Nephron progenitor cell (in vitro differentiated cells): ENCODE measurements at regions not wholly inside any gene's neighbourhood (a gene's known extent, or its start where the extent isn't known, plus 50 kb on each side); places are given as distances from the start of the nearest gene placed in this dataset.
"Not testable (repeated sequence)": the region's sequence is repeated elsewhere in the genome, so short reads cannot be mapped to it uniquely, and the experiment has no call there.

Experiments
- DNase-seq: peaks from one replicate; pipeline ENCODE4 v3.0.0; 2021
- H3K27ac Mint-ChIP-seq: 2 replicates; pipeline ENCODE4 v1.8.0; 2021; ENCODE audit warnings: mild to moderate bottlenecking, moderate library complexity, mixed read lengths
- H3K27me3 Mint-ChIP-seq: 2 replicates; pipeline ENCODE4 v1.8.0; 2021; ENCODE audit warnings: mild to moderate bottlenecking, low read depth, mixed read lengths; ENCODE audit not compliant: poor library complexity
- H3K36me3 Mint-ChIP-seq: 2 replicates; pipeline ENCODE4 v1.8.0; 2021; ENCODE audit warnings: low read depth, mixed read lengths
- H3K4me1 Mint-ChIP-seq: 2 replicates; pipeline ENCODE4 v1.8.0; 2021; ENCODE audit warnings: mixed read lengths
- H3K4me3 Mint-ChIP-seq: 2 replicates; pipeline ENCODE4 v1.8.0; 2021; ENCODE audit warnings: mild to moderate bottlenecking, moderate library complexity, mixed read lengths
- H3K9me3 Mint-ChIP-seq: 2 replicates; pipeline ENCODE4 v1.8.0; 2021; ENCODE audit warnings: mild to moderate bottlenecking, moderate library complexity, mixed read lengths
- TF ChIP-seq, protein P1 (sequence below): fragments of 200-600 bp; sonication (generic); IDR thresholded peaks from 2 replicates; pipeline ENCODE4 v1.5.0; 2021; ENCODE audit warnings: antibody characterized with exemption

- Mint-ChIP-seq H3K27me3 (no peaks in the 10 kb centered on the region), H3K36me3 (peaks cover 51% of the 10 kb centered on the region), H3K4me3 (no peak overlapping the region), H3K9me3 (peaks cover 56% of the 10 kb centered on the region), H3K27ac (no peak overlapping the region), H3K4me1 (no peaks in the 10 kb centered on the region)
- TF ChIP-seq, protein P1, sequence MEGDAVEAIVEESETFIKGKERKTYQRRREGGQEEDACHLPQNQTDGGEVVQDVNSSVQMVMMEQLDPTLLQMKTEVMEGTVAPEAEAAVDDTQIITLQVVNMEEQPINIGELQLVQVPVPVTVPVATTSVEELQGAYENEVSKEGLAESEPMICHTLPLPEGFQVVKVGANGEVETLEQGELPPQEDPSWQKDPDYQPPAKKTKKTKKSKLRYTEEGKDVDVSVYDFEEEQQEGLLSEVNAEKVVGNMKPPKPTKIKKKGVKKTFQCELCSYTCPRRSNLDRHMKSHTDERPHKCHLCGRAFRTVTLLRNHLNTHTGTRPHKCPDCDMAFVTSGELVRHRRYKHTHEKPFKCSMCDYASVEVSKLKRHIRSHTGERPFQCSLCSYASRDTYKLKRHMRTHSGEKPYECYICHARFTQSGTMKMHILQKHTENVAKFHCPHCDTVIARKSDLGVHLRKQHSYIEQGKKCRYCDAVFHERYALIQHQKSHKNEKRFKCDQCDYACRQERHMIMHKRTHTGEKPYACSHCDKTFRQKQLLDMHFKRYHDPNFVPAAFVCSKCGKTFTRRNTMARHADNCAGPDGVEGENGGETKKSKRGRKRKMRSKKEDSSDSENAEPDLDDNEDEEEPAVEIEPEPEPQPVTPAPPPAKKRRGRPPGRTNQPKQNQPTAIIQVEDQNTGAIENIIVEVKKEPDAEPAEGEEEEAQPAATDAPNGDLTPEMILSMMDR: no peak
- DNase-seq: no peak
These were observed 412.8 kb upstream of the PIK3R1 start for GRCh38 chr5:67802766-67803165.

GRCh38 chr5:67799732-67800234, 415.8 kb upstream of the PIK3R1 start:
- Mint-ChIP-seq H3K4me3 (no peak overlapping the region), H3K36me3 (peaks cover 59% of the 10 kb centered on the region), H3K27me3 (no peaks in the 10 kb centered on the region), H3K27ac (no peak overlapping the region), H3K9me3 (peaks cover 62% of the 10 kb centered on the region), H3K4me1 (no peaks in the 10 kb centered on the region)
- no peak for DNase-seq
- TF ChIP-seq, protein P1: no peak

DNA sequence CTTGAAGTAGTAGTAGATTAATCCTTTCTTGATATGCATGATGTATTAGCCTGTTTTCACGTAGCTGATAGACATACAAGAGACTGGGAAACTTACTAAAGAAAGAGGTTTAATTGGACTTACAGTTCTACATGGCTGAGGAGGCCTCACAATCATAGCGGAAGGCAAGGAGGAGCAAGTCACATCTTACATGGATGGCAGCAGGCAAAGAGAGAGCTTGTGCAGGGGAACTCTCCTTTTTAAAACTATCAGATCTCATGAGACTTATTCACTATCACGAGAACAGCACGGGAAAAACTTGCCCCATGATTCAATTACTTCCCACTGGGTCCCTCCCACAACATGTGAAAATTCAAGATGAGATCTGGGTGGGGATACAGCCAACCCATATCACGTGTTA, 417.1 kb upstream of the PIK3R1 start:
- not testable (repeated sequence) for H3K27me3 Mint-ChIP-seq, H3K27ac Mint-ChIP-seq, DNase-seq, H3K4me3 Mint-ChIP-seq
- peaks cover 11% of the 10 kb centered on the region for H3K4me1 Mint-ChIP-seq
- peaks cover 50% of the 10 kb centered on the region for H3K9me3 Mint-ChIP-seq
- peaks cover 48% of the 10 kb centered on the region for H3K36me3 Mint-ChIP-seq

DNA sequence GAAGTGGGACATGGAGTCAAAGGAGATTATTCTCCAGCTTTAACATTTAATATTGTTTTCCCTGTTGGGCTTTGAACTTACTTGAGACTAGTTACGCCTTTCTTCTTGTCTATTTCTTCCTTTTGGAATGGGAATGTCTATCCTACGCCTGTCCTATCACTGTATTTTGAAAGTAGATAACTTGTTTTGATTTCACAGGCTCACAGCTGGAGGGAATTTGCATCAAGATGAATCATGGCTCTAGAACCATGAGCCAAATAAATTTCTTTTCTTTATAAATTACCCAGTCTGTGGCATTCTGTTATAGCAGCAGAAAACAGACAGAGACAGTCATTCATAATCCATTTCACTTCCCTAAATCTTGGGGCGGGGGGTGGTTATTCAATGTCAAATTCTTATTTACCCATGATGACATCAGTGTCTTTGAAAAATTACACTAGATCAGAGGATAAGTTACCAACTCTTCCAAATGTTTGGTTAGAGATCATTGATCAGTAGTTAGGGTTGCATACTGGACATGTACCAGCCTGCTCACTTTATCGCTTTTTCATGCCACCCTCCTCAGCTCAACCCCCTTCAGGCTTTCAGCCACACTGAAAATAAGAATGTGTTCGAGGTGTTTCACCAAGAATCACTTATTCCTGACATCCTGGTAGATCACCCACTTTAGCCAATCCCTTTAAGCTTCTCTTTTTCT, 419.6 kb upstream of the PIK3R1 start:
- no peak overlapping the region for H3K27ac Mint-ChIP-seq
- peaks cover 35% of the 10 kb centered on the region for H3K36me3 Mint-ChIP-seq
- TF ChIP-seq, protein P1: no peak
- H3K4me3 Mint-ChIP-seq: no peak overlapping the region
- DNase-seq: no peak
- H3K4me1 Mint-ChIP-seq: peaks cover 15% of the 10 kb centered on the region
- H3K9me3 Mint-ChIP-seq: peaks cover 36% of the 10 kb centered on the region
- H3K27me3 Mint-ChIP-seq: no peaks in the 10 kb centered on the region

GRCh38 chr5:67793966-67794365, 421.6 kb upstream of the PIK3R1 start:
- Mint-ChIP-seq H3K36me3 (peaks cover 20% of the 10 kb centered on the region), H3K4me3 (no peak overlapping the region), H3K27ac (no peak overlapping the region), H3K4me1 (peaks cover 15% of the 10 kb centered on the region), H3K9me3 (peaks cover 18% of the 10 kb centered on the region), H3K27me3 (peaks cover 3% of the 10 kb centered on the region)
- TF ChIP-seq, protein P1: no peak
- no peak for DNase-seq

DNA sequence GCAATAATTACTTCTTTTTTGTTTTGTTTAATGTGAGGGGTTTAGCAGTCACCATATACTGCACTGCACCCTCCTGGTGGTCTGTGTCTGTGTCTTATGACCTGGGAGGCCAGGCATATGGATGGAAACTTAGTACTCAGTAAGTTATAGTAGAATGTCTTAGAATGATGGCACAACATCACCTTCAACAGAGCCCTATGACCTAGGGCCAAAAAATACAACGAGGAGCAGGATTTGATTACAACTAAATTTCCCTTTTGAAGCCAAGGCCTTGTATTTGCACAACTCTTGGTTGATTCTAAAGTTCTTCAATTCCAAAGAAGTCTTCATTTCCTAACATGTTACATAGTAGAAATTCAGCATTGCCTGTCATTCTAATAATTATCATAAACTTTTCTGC, 422.1 kb upstream of the PIK3R1 start:
- no peak overlapping the region for H3K27ac Mint-ChIP-seq

More for the DNA sequence above, 422.1 kb upstream of the PIK3R1 start:
- Mint-ChIP-seq H3K27me3 (peaks cover 3% of the 10 kb centered on the region), H3K9me3 (peaks cover 13% of the 10 kb centered on the region), H3K4me1 (peaks cover 15% of the 10 kb centered on the region), H3K4me3 (no peak overlapping the region), H3K36me3 (peaks cover 15% of the 10 kb centered on the region)
- DNase-seq: no peak
- TF ChIP-seq, protein P1: no peak
